ENCODE measurements at regions not wholly inside any gene's neighbourhood (a gene's known extent, or its start where the extent isn't known, plus 50 kb on each side); places are given as distances from the start of the nearest gene placed in this dataset.

DNA sequence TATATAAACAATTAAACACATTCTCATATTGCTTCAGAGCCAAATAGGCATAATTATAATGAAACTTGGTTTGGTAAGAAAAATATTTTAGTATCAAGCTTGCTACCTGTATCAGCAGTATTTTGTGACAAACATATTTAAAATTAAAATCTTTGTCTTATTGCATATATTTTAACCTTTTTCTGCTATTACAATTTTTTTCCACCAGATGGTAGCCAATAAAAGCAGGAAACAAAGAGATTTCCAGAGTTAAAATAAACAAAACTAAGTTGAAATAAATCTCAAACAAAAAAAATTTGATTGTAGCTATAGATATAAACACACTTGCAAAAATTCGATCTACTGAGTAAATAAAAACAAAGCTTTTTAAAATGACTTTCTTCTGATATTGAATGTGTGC is 491.3 kb upstream of the GJE1 start:
- H3F3A ChIP-seq (ENCODE audit: insufficient read depth, low read length, poor library complexity, severe bottlenecking) = no peaks in the 10 kb centered on the region
- no peaks in the 10 kb centered on the region for H3K79me2 ChIP-seq (replicated peaks; ENCODE audit: insufficient read depth, low read length)
- no peaks in the 10 kb centered on the region for H4K20me1 ChIP-seq (ENCODE audit: insufficient read depth)
- H3K9me2 ChIP-seq (ENCODE audit: insufficient read depth, low read length) = no peaks in the 10 kb centered on the region
- H3K36me3 ChIP-seq (ENCODE audit: insufficient read depth, low read length) = no peaks in the 10 kb centered on the region
- H2AFZ ChIP-seq (ENCODE audit: low read depth, low read length) = no peak overlapping the region
- TF ChIP-seq MXI1 (conservative IDR thresholded peaks at IDR 0.05; ENCODE audit: poor library complexity, severe bottlenecking) = no peak
- TF ChIP-seq EP300 (conservative IDR thresholded peaks at IDR 0.05; ENCODE audit: poor library complexity, severe bottlenecking) = no peak
- peak; percentile 63 for TF ChIP-seq RAD21 (conservative IDR thresholded peaks at IDR 0.05)
- peak; percentile 56 for TF ChIP-seq CTCF (IDR thresholded peaks at IDR 0.05; ENCODE audit: poor library complexity, severe bottlenecking)
- TF ChIP-seq SMC3 (conservative IDR thresholded peaks at IDR 0.05; ENCODE audit: poor library complexity) = peak; percentile 67
- no peak overlapping the region for H3K9ac ChIP-seq (ENCODE audit: low read length)
- H3K27ac ChIP-seq (ENCODE audit: low read length) = no peak overlapping the region
- H3K27me3 ChIP-seq (ENCODE audit: insufficient read depth, low read depth, low read length) = no peaks in the 10 kb centered on the region
- no peaks in the 10 kb centered on the region for H3K9me3 ChIP-seq (ENCODE audit: low read length)
- H3K4me2 ChIP-seq (ENCODE audit: low read length) = peak overlapping the region; percentile 26
- H3K4me3 ChIP-seq (ENCODE audit: low read length) = peak overlapping the region; percentile 4

DNA sequence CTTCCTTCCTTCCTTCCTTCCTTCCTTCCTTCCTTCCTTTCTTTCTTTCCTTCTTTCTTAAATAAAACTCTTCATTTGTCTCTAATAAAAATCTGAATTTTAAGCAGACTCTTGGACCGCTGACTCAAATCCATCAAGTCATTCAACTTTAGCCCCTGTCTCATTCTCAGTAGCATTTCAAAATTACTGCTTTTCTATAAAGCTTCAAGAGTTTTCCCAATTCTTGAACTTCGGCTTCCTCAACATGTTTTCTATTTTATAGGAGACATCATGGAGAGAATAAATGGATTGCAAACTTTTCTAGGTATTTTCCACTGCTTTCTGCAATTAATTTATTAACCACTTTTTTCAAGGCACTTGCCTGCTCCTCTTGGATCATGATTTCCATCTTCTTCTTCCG is 497.1 kb upstream of the GJE1 start:
- Histone ChIP-seq H4K20me1 (ENCODE audit: insufficient read depth) (no peaks in the 10 kb centered on the region), H3K9me3 (ENCODE audit: low read length) (no peaks in the 10 kb centered on the region), H2AFZ (ENCODE audit: low read depth, low read length) (no peak overlapping the region), H3K27me3 (ENCODE audit: insufficient read depth, low read depth, low read length) (no peaks in the 10 kb centered on the region), H3K9me2 (ENCODE audit: insufficient read depth, low read length) (no peaks in the 10 kb centered on the region), H3K27ac (ENCODE audit: low read length) (no peak overlapping the region), H3K36me3 (ENCODE audit: insufficient read depth, low read length) (no peaks in the 10 kb centered on the region), H3K9ac (ENCODE audit: low read length) (no peak overlapping the region), H3K79me2 (replicated peaks; ENCODE audit: insufficient read depth, low read length) (no peaks in the 10 kb centered on the region), H3K4me2 (ENCODE audit: low read length) (no peak overlapping the region), H3F3A (ENCODE audit: insufficient read depth, low read length, poor library complexity, severe bottlenecking) (no peaks in the 10 kb centered on the region), H3K4me3 (ENCODE audit: low read length) (no peak overlapping the region)
- no peak for TF ChIP-seq SMC3 (conservative IDR thresholded peaks at IDR 0.05; ENCODE audit: poor library complexity)
- no peak for TF ChIP-seq MXI1 (conservative IDR thresholded peaks at IDR 0.05; ENCODE audit: poor library complexity, severe bottlenecking)

GRCh38 chr6:141634269-141634668 is 498.5 kb upstream of the GJE1 start:
- Histone ChIP-seq H4K20me1 (ENCODE audit: insufficient read depth) (no peaks in the 10 kb centered on the region), H3K9me2 (ENCODE audit: insufficient read depth, low read length) (no peaks in the 10 kb centered on the region), H3K9ac (ENCODE audit: low read length) (no peak overlapping the region), H2AFZ (ENCODE audit: low read depth, low read length) (no peak overlapping the region), H3K36me3 (ENCODE audit: insufficient read depth, low read length) (no peaks in the 10 kb centered on the region), H3K79me2 (replicated peaks; ENCODE audit: insufficient read depth, low read length) (no peaks in the 10 kb centered on the region), H3F3A (ENCODE audit: insufficient read depth, low read length, poor library complexity, severe bottlenecking) (no peaks in the 10 kb centered on the region), H3K27ac (ENCODE audit: low read length) (no peak overlapping the region), H3K4me3 (ENCODE audit: low read length) (no peak overlapping the region), H3K27me3 (ENCODE audit: insufficient read depth, low read depth, low read length) (no peaks in the 10 kb centered on the region), H3K9me3 (ENCODE audit: low read length) (no peaks in the 10 kb centered on the region), H3K4me2 (ENCODE audit: low read length) (no peak overlapping the region)
- TF ChIP-seq EP300 (conservative IDR thresholded peaks at IDR 0.05; ENCODE audit: poor library complexity, severe bottlenecking) (no peak), MXI1 (conservative IDR thresholded peaks at IDR 0.05; ENCODE audit: poor library complexity, severe bottlenecking) (no peak), TAF1 (IDR thresholded peaks at IDR 0.05; ENCODE audit: low read depth) (no peak)

GRCh38 chr6:141624301-141624700 is 508.4 kb upstream of the GJE1 start:
- H3K9me2 ChIP-seq (ENCODE audit: insufficient read depth, low read length) = no peaks in the 10 kb centered on the region

More at GRCh38 chr6:141624301-141624700, 508.4 kb upstream of the GJE1 start:
- H3K27me3 ChIP-seq (ENCODE audit: insufficient read depth, low read depth, low read length) = no peaks in the 10 kb centered on the region
- no peaks in the 10 kb centered on the region for H3F3A ChIP-seq (ENCODE audit: insufficient read depth, low read length, poor library complexity, severe bottlenecking)
- no peaks in the 10 kb centered on the region for H4K20me1 ChIP-seq (ENCODE audit: insufficient read depth)
- H2AFZ ChIP-seq (ENCODE audit: low read depth, low read length) = no peak overlapping the region
- no peaks in the 10 kb centered on the region for H3K79me2 ChIP-seq (replicated peaks; ENCODE audit: insufficient read depth, low read length)
- no peak overlapping the region for H3K27ac ChIP-seq (ENCODE audit: low read length)
- no peaks in the 10 kb centered on the region for H3K36me3 ChIP-seq (ENCODE audit: insufficient read depth, low read length)
- H3K9me3 ChIP-seq (ENCODE audit: low read length) = no peaks in the 10 kb centered on the region
- H3K4me3 ChIP-seq (ENCODE audit: low read length) = no peak overlapping the region
- no peak overlapping the region for H3K9ac ChIP-seq (ENCODE audit: low read length)
- TF ChIP-seq EP300 (conservative IDR thresholded peaks at IDR 0.05; ENCODE audit: poor library complexity, severe bottlenecking) (no peak), CTCF (IDR thresholded peaks at IDR 0.05; ENCODE audit: poor library complexity, severe bottlenecking) (no peak), SMC3 (conservative IDR thresholded peaks at IDR 0.05; ENCODE audit: poor library complexity) (no peak), POLR2AphosphoS5 (IDR thresholded peaks at IDR 0.05) (no peak)
- TF ChIP-seq, protein P1, sequence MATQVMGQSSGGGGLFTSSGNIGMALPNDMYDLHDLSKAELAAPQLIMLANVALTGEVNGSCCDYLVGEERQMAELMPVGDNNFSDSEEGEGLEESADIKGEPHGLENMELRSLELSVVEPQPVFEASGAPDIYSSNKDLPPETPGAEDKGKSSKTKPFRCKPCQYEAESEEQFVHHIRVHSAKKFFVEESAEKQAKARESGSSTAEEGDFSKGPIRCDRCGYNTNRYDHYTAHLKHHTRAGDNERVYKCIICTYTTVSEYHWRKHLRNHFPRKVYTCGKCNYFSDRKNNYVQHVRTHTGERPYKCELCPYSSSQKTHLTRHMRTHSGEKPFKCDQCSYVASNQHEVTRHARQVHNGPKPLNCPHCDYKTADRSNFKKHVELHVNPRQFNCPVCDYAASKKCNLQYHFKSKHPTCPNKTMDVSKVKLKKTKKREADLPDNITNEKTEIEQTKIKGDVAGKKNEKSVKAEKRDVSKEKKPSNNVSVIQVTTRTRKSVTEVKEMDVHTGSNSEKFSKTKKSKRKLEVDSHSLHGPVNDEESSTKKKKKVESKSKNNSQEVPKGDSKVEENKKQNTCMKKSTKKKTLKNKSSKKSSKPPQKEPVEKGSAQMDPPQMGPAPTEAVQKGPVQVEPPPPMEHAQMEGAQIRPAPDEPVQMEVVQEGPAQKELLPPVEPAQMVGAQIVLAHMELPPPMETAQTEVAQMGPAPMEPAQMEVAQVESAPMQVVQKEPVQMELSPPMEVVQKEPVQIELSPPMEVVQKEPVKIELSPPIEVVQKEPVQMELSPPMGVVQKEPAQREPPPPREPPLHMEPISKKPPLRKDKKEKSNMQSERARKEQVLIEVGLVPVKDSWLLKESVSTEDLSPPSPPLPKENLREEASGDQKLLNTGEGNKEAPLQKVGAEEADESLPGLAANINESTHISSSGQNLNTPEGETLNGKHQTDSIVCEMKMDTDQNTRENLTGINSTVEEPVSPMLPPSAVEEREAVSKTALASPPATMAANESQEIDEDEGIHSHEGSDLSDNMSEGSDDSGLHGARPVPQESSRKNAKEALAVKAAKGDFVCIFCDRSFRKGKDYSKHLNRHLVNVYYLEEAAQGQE (IDR thresholded peaks at IDR 0.05; ENCODE audit: borderline replicate concordance) = no peak
- no peak overlapping the region for H3K4me2 ChIP-seq (ENCODE audit: low read length)

All from neural cell (in vitro differentiated cells).